ENCODE measurements at regions not wholly inside any gene's neighbourhood (a gene's known extent, or its start where the extent isn't known, plus 50 kb on each side); places are given as distances from the start of the nearest gene placed in this dataset.

- TF ChIP-seq CTCF (IDR thresholded peaks at IDR 0.05) (no peak), ZFX (IDR thresholded peaks at IDR 0.05; ENCODE audit: borderline replicate concordance) (no peak)
These were observed 1985.7 kb upstream of the CDH9 start for GRCh38 chr5:29024052-29024451.
